ENCODE measurements at regions not wholly inside any gene's neighbourhood (a gene's known extent, or its start where the extent isn't known, plus 50 kb on each side); places are given as distances from the start of the nearest gene placed in this dataset.
A peak's percentile ranks its signal among the peaks of the same experiment; 100 is the strongest.

GRCh38 chr15:61556037-61556648, 327.0 kb upstream of the RORA start:
- H4K20me1 ChIP-seq = no peaks in the 10 kb centered on the region
- H3K9ac ChIP-seq = no peak overlapping the region
- H3K9me3 ChIP-seq (replicated peaks in 1 of 11) = no peaks in the 10 kb centered on the region; a peak in 1 of 22 replicates
- H3K27me3 ChIP-seq = no peaks in the 10 kb centered on the region
- H3K4me2 ChIP-seq = peak overlapping the region in 9 of 11 experiments; percentile 21 to 62 (median 47); a peak in 17 of 22 replicates
- no peaks in the 10 kb centered on the region for H3K36me3 ChIP-seq
- H3K4me3 ChIP-seq = no peak overlapping the region
- TF ChIP-seq Cebpa-rat (IDR thresholded peaks at IDR 0.05) = no peak
- H3K4me1 ChIP-seq = peaks cover 0 to 26% (median 20%) of the 10 kb centered on the region in 10 experiments; a peak in 15 of 20 replicates
- H3K27ac ChIP-seq = no peak overlapping the region

DNA sequence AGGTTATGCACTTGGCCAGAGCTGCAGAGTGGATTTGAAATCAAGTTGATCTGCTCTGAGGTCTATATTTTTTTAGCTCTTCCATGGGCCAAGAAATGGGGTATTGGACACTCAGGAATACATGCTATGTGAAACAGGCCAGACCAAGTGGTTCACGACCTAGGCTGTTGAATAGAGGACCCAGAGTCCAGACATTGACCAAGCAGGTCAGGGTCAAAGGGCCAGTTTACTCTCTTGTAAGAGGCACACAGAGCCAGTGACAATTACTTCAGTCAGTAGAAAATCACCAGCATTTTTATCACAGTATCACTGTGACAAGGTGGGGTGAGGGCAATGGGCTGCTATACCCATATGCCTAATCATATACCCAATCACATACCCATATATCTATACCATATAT, 320.6 kb upstream of the RORA start:
- Histone ChIP-seq H3K4me2 (no peak overlapping the region), H3K27ac (no peak overlapping the region), H3K4me3 (no peak overlapping the region), H3K27me3 (no peaks in the 10 kb centered on the region), H3K9me3 (replicated peaks in 1 of 11) (peaks cover 0 to 4% (median 0%) of the 10 kb centered on the region in 11 experiments; a peak in 1 of 22 replicates), H4K20me1 (no peaks in the 10 kb centered on the region), H3K36me3 (no peaks in the 10 kb centered on the region), H3K9ac (no peak overlapping the region), H3K4me1 (peaks cover 0 to 5% (median under 1%) of the 10 kb centered on the region in 10 experiments; a peak in 8 of 20 replicates)
- no peak for TF ChIP-seq Cebpa-rat (IDR thresholded peaks at IDR 0.05)

- H3K27me3 ChIP-seq = no peaks in the 10 kb centered on the region
- H3K4me3 ChIP-seq = no peak overlapping the region
- no peak overlapping the region for H3K4me2 ChIP-seq
- no peak overlapping the region for H3K27ac ChIP-seq
- H3K9ac ChIP-seq = no peak overlapping the region
- H3K36me3 ChIP-seq = no peaks in the 10 kb centered on the region
- H4K20me1 ChIP-seq = no peaks in the 10 kb centered on the region
- TF ChIP-seq Cebpa-rat (IDR thresholded peaks at IDR 0.05) = no peak
- H3K4me1 ChIP-seq = no peaks in the 10 kb centered on the region
- peaks cover 0 to 4% (median 0%) of the 10 kb centered on the region in 11 experiments; a peak in 1 of 22 replicates for H3K9me3 ChIP-seq (replicated peaks in 1 of 11)
Observed at GRCh38 chr15:61545763-61546162, 316.7 kb upstream of the RORA start.

DNA sequence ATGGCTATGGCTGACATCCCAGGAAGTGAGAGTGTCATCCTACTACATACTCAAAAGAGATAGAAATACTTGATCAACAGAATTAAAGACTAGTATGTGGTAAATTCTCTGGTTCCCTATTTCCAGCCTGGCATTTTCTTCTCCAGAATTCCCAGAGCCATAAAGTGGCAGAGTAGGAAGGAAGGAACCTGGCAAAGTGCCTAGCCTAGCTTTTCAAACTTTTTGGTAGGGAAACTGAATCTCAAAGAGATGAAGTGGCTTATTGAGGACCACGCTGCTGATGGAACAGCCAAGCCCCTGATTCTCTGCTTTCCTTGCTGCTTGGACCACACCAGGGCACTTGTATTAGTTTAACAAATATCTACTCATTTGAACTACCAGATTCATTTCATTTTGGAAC, 312.4 kb upstream of the RORA start:
- Histone ChIP-seq H4K20me1 (no peaks in the 10 kb centered on the region), H3K27me3 (no peaks in the 10 kb centered on the region), H3K27ac (no peak overlapping the region), H3K9me3 (replicated peaks in 1 of 11) (peaks cover 0 to 4% (median 0%) of the 10 kb centered on the region in 11 experiments; a peak in 1 of 22 replicates), H3K9ac (no peak overlapping the region), H3K36me3 (no peaks in the 10 kb centered on the region), H3K4me3 (no peak overlapping the region), H3K4me2 (no peak overlapping the region), H3K4me1 (no peaks in the 10 kb centered on the region)
- no peak for TF ChIP-seq Cebpa-rat (IDR thresholded peaks at IDR 0.05)

DNA sequence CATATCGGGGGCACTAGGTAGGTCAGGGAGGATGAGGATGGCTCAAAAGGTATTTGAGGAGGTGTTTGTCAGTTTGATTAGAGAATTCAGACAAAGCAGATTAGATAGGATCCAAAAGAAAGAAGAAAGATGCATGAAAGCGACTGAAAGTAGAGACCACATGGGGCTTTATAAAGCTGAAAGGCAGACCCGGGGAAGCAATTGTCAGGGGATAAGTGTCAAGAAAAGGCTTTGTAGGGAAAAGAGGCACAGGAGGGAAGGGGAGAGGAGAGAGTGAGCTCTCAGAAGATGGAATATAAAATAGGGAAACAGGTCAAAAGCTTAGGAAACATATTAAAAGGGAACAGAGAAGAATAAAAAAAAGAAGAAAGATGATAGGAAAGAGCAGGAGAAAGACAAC, 308.2 kb upstream of the RORA start:
- no peak overlapping the region for H3K4me2 ChIP-seq
- no peaks in the 10 kb centered on the region for H3K36me3 ChIP-seq
- no peaks in the 10 kb centered on the region for H4K20me1 ChIP-seq
- peaks cover 3 to 35% (median 25%) of the 10 kb centered on the region in 10 experiments; a peak in 18 of 20 replicates for H3K4me1 ChIP-seq
- no peak overlapping the region for H3K27ac ChIP-seq
- H3K4me3 ChIP-seq = no peak overlapping the region
- TF ChIP-seq Cebpa-rat (IDR thresholded peaks at IDR 0.05) = no peak
- no peaks in the 10 kb centered on the region for H3K9me3 ChIP-seq (replicated peaks in 1 of 11)
- no peak overlapping the region for H3K9ac ChIP-seq
- H3K27me3 ChIP-seq = no peaks in the 10 kb centered on the region

GRCh38 chr15:61534986-61535385, 305.9 kb upstream of the RORA start:
- no peaks in the 10 kb centered on the region for H4K20me1 ChIP-seq
- H3K4me1 ChIP-seq = peaks cover 3 to 49% (median 36%) of the 10 kb centered on the region in 10 experiments; a peak in 18 of 20 replicates
- peak overlapping the region in 10 of 11 experiments; percentile 31 to 88 (median 75); a peak in 19 of 22 replicates for H3K4me2 ChIP-seq
- no peak overlapping the region for H3K9ac ChIP-seq
- TF ChIP-seq Cebpa-rat (IDR thresholded peaks at IDR 0.05) = no peak
- H3K9me3 ChIP-seq (replicated peaks in 1 of 11) = no peaks in the 10 kb centered on the region
- peak overlapping the region in 1 of 11 experiments; percentile 39; a peak in 2 of 22 replicates for H3K27ac ChIP-seq
- H3K4me3 ChIP-seq = no peak overlapping the region; a peak in 1 of 20 replicates
- H3K27me3 ChIP-seq = no peaks in the 10 kb centered on the region
- H3K36me3 ChIP-seq = no peaks in the 10 kb centered on the region

- H3K27me3 ChIP-seq = no peaks in the 10 kb centered on the region
- H4K20me1 ChIP-seq = no peaks in the 10 kb centered on the region
- peaks cover 19 to 82% (median 70%) of the 10 kb centered on the region in 10 experiments for H3K4me1 ChIP-seq
- no peaks in the 10 kb centered on the region for H3K9me3 ChIP-seq (replicated peaks in 1 of 11)
- TF ChIP-seq Cebpa-rat (IDR thresholded peaks at IDR 0.05) = no peak
- peak overlapping the region in 8 of 11 experiments; percentile 36 to 72 (median 58); a peak in 15 of 22 replicates for H3K4me2 ChIP-seq
- H3K9ac ChIP-seq = no peak overlapping the region
- no peaks in the 10 kb centered on the region for H3K36me3 ChIP-seq
- H3K4me3 ChIP-seq = no peak overlapping the region
- no peak overlapping the region for H3K27ac ChIP-seq
Observed at GRCh38 chr15:61530769-61531168, 301.7 kb upstream of the RORA start.

GRCh38 chr15:61528581-61528910, 299.4 kb upstream of the RORA start:
- Histone ChIP-seq H3K27ac (peak overlapping the region in 10 of 11 experiments; percentile 6 to 71 (median 46); a peak in 17 of 22 replicates), H4K20me1 (no peaks in the 10 kb centered on the region), H3K4me3 (peak overlapping the region in 3 of 10 experiments; percentile 4 to 35 (median 16); a peak in 6 of 20 replicates), H3K4me1 (peaks cover 28 to 82% (median 71%) of the 10 kb centered on the region in 10 experiments), H3K27me3 (no peaks in the 10 kb centered on the region), H3K9ac (peak overlapping the region in 8 of 11 experiments; percentile 14 to 58 (median 34); a peak in 12 of 22 replicates), H3K4me2 (peak overlapping the region; percentile 64 to 88 (median 79)), H3K36me3 (no peaks in the 10 kb centered on the region), H3K9me3 (replicated peaks in 1 of 11) (no peaks in the 10 kb centered on the region)
- TF ChIP-seq Cebpa-rat (IDR thresholded peaks at IDR 0.05) = no peak

DNA sequence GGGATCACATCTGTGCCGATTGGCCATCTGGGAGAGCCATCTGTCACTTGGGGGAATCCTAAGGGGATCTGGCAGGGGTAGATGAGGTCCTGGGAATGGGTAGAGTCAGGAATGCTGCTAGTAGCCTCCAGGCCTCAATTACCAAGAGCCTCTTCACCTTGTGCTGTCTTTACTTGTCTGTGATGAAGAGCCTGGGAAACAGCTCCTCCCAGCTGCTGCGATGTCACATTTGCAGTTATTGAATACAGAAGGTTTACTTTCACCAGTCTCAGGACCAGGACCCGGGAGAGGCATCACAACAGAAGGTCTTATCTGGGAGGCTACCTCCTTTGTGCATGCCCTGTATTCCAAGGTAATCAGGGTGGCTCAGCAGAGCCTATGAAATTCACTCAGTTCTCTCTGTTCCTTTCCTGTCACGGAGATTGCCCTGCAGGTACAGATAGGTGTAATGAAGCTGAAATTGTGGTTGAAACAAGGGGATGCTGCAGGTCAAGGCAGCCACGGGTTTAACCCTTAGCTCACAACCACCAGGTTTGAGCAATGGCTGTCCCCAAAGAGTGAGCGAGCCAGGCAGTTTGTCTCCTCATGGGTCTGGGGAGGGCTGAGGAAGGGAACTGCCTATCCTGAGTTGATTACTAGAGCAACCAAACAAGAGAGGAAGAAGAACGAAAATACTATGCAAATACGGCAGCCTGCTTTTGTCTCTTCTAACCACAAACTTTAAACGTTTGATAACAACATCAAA, 298.9 kb upstream of the RORA start:
- Histone ChIP-seq H3K4me1 (peaks cover 30 to 83% (median 76%) of the 10 kb centered on the region in 10 experiments), H3K27ac (peak overlapping the region in 10 of 11 experiments; percentile 6 to 71 (median 46); a peak in 17 of 22 replicates), H3K36me3 (no peaks in the 10 kb centered on the region), H3K4me3 (peak overlapping the region in 3 of 10 experiments; percentile 4 to 35 (median 16); a peak in 6 of 20 replicates), H3K9ac (peak overlapping the region in 8 of 11 experiments; percentile 14 to 58 (median 34); a peak in 11 of 22 replicates), H3K27me3 (no peaks in the 10 kb centered on the region), H4K20me1 (no peaks in the 10 kb centered on the region), H3K4me2 (peak overlapping the region; percentile 64 to 88 (median 79)), H3K9me3 (replicated peaks in 1 of 11) (no peaks in the 10 kb centered on the region)
- no peak for TF ChIP-seq Cebpa-rat (IDR thresholded peaks at IDR 0.05)
